SK-N-SH (cell line): ENCODE measurements at regions not wholly inside any gene's neighbourhood (a gene's known extent, or its start where the extent isn't known, plus 50 kb on each side); places are given as distances from the start of the nearest gene placed in this dataset.

Source experiments
- CTCF ChIA-PET: fragments of 300-600, 350-600 bp; formaldehyde crosslinking; extraction: SDS; loops from one replicate; lab custom pipeline; 2021; lab: Yijun Ruan, JAX
- POLR2A ChIA-PET: fragments of 350-600 bp; sonication (Branson Sonifier 250); formaldehyde crosslinking; extraction: SDS; loops from one replicate; lab custom pipeline; 2020; ENCODE audit warnings: antibody characterized with exemption, inconsistent platforms; lab: Yijun Ruan, JAX
- DNase-seq: peaks from one replicate; pipeline ENCODE4 v3.0.0; 2012
- H2AFZ ChIP-seq: fragments of 200-600 bp; sonication (generic); 2 replicates; pipeline ENCODE4 v1.8.1; 2016; ENCODE audit warnings: antibody characterized with exemption, mild to moderate bottlenecking, low read depth
- H3F3A ChIP-seq: fragments of 200-600 bp; sonication (generic); replicated peaks from 2 replicates; pipeline ENCODE3; 2016; ENCODE audit warnings: antibody characterized with exemption, mild to moderate bottlenecking; ENCODE audit not compliant: insufficient read depth
- H3K27ac ChIP-seq, 2 experiments: fragments of 200-500 bp in 1 of 2; fragments of 200-600 bp in 1 of 2; sonication (Bioruptor generic) in 1 of 2; sonication (generic), shearing (Covaris generic) in 1 of 2; 2 replicates each; pipeline versions ENCODE4 v1.5.1 to v1.6.1; 2014 to 2016; ENCODE audit warnings: low read depth in 2 of 2, inconsistent platforms in 1 of 2, low read length in 1 of 2, mild to moderate bottlenecking in 1 of 2, mixed read lengths in 1 of 2
- H3K27me3 ChIP-seq: fragments of 200-600 bp; sonication (generic), shearing (Covaris generic); 2 replicates; pipeline ENCODE4 v1.6.1; 2016; ENCODE audit warnings: mixed run types; ENCODE audit not compliant: insufficient read depth
- H3K36me3 ChIP-seq, 2 experiments: fragments of 200-500 bp in 1 of 2; fragments of 200-600 bp in 1 of 2; sonication (Bioruptor generic) in 1 of 2; sonication (generic) in 1 of 2; replicated peaks in 1 of 2; 2 replicates each; pipeline versions ENCODE3 to v1.5.1; 2014 to 2016; ENCODE audit warnings: low read length in 1 of 2, mild to moderate bottlenecking in 1 of 2; ENCODE audit not compliant: insufficient read depth in 2 of 2, control insufficient read depth in 1 of 2
- H3K4me1 ChIP-seq, 2 experiments: fragments of 200-500 bp in 1 of 2; fragments of 200-600 bp in 1 of 2; sonication (Bioruptor generic) in 1 of 2; sonication (generic), shearing (Covaris generic) in 1 of 2; 2 replicates each; pipeline versions ENCODE4 v1.5.1 to v1.6.1; 2014 to 2016; ENCODE audit warnings: low read depth in 1 of 2, low read length in 1 of 2, mixed run types in 1 of 2; ENCODE audit not compliant: insufficient read depth in 2 of 2, control insufficient read depth in 1 of 2
- H3K4me2 ChIP-seq: fragments of 200-600 bp; sonication (generic), shearing (Covaris generic); 2 replicates; pipeline ENCODE4 v1.6.1; 2017; ENCODE audit warnings: mixed run types
- H3K4me3 ChIP-seq, 2 experiments: fragments of 200-500 bp in 1 of 2; fragments of 200-600 bp in 1 of 2; sonication (Bioruptor generic) in 1 of 2; sonication (generic), shearing (Covaris generic) in 1 of 2; 2 replicates each; pipeline versions ENCODE4 v1.5.1 to v1.8.1; 2014 to 2016; ENCODE audit warnings: low read depth in 2 of 2, inconsistent platforms in 1 of 2, low read length in 1 of 2, mild to moderate bottlenecking in 1 of 2, mixed read lengths in 1 of 2, moderate library complexity in 1 of 2
- H3K79me2 ChIP-seq: fragments of 200-600 bp; sonication (generic); 2 replicates; pipeline ENCODE4 v1.8.1; 2017; ENCODE audit warnings: mild to moderate bottlenecking; ENCODE audit not compliant: insufficient read depth
- H3K9ac ChIP-seq: fragments of 200-600 bp; sonication (generic); 2 replicates; pipeline ENCODE4 v1.6.1; 2017; ENCODE audit warnings: mixed run types
- H3K9me2 ChIP-seq: fragments of 200-600 bp; sonication (generic); 2 replicates; pipeline ENCODE4 v1.6.1; 2017; ENCODE audit warnings: mixed run types
- H3K9me3 ChIP-seq: fragments of 200-600 bp; sonication (generic); 2 replicates; pipeline ENCODE4 v1.6.1; 2017; ENCODE audit warnings: mixed run types, mild to moderate bottlenecking, moderate library complexity
- H4K20me1 ChIP-seq: fragments of 200-600 bp; sonication (generic); 2 replicates; pipeline ENCODE4 v1.6.1; 2017; ENCODE audit warnings: mild to moderate bottlenecking, mixed run types; ENCODE audit not compliant: insufficient read depth
- CHD2 ChIP-seq: fragments of 150-350 bp; IDR thresholded peaks from 2 replicates; pipeline ENCODE4 v1.6.1; 2018; ENCODE audit warnings: low read length; ENCODE audit not compliant: partially characterized antibody
- ELF1 ChIP-seq: IDR thresholded peaks from 2 replicates; pipeline ENCODE4 v1.4.0; 2012
- EZH2phosphoT487 ChIP-seq: fragments of 200-600 bp; sonication (generic); IDR thresholded peaks from 2 replicates; pipeline ENCODE4 v1.6.1; 2017; ENCODE audit warnings: low read depth, mixed run types, mild to moderate bottlenecking, antibody characterized with exemption, moderate library complexity, borderline replicate concordance
- FOSL2 ChIP-seq: IDR thresholded peaks from 2 replicates; pipeline ENCODE4 v1.4.0; 2012; ENCODE audit warnings: low read depth, mild to moderate bottlenecking, moderate library complexity, borderline replicate concordance
- FOXM1 ChIP-seq: IDR thresholded peaks from 2 replicates; pipeline ENCODE4 v1.4.0; 2012; ENCODE audit warnings: low read depth, mild to moderate bottlenecking
- GABPA ChIP-seq: IDR thresholded peaks from 2 replicates; pipeline ENCODE4 v1.4.0; 2012; ENCODE audit warnings: low read depth, mild to moderate bottlenecking
- GATA2 ChIP-seq: sonication (generic); formaldehyde crosslinking; IDR thresholded peaks from 2 replicates; pipeline ENCODE4 v1.5.0; 2020; ENCODE audit warnings: mild to moderate bottlenecking, missing genetic modification reagents
- MAX ChIP-seq: IDR thresholded peaks from 2 replicates; pipeline ENCODE4 v1.4.0; 2012; ENCODE audit warnings: low read depth
- POLR2AphosphoS5 ChIP-seq: IDR thresholded peaks from 2 replicates; pipeline ENCODE4 v1.6.1; 2012; ENCODE audit warnings: low read depth, low read length
- RAD21 ChIP-seq: IDR thresholded peaks from 2 replicates; pipeline ENCODE4 v1.6.1; 2012; ENCODE audit warnings: mild to moderate bottlenecking, low read length
- REST ChIP-seq: IDR thresholded peaks from 2 replicates; pipeline ENCODE4 v1.6.1; 2012; ENCODE audit warnings: mild to moderate bottlenecking, low read depth, low read length, moderate library complexity
- RXRA ChIP-seq: IDR thresholded peaks from 2 replicates; pipeline ENCODE4 v1.4.0; 2012; ENCODE audit warnings: low read depth, mild to moderate bottlenecking, borderline replicate concordance
- TCF12 ChIP-seq: IDR thresholded peaks from 2 replicates; pipeline ENCODE4 v1.4.0; 2012
- TEAD4 ChIP-seq: IDR thresholded peaks from 2 replicates; pipeline ENCODE4 v1.4.0; 2012; ENCODE audit warnings: mild to moderate bottlenecking, borderline replicate concordance; ENCODE audit not compliant: insufficient read depth
- USF1 ChIP-seq: IDR thresholded peaks from 2 replicates; pipeline ENCODE4 v1.4.0; 2012; ENCODE audit warnings: low read depth, borderline replicate concordance
- USF2 ChIP-seq: fragments of 150-350 bp; IDR thresholded peaks from 2 replicates; pipeline ENCODE4 v1.6.1; 2017; ENCODE audit warnings: antibody characterized with exemption, low read length, low read depth, borderline replicate concordance
- ZBTB33 ChIP-seq: IDR thresholded peaks from 2 replicates; pipeline ENCODE4 v1.4.0; 2012; ENCODE audit warnings: low read depth, borderline replicate concordance
- WGBS: methylation state at CpG from one replicate; pipeline ENCODE4 v1.1.6; 2017; ENCODE audit warnings: low lambda C conversion rate; 5-methylcytosine and 5-hydroxymethylcytosine counted together

GRCh38 chr15:31483053-31483985 lies 156.7 kb downstream of the KLF13 start:
- Histone ChIP-seq H3K27me3 (no peaks in the 10 kb centered on the region), H3K9me2 (no peaks in the 10 kb centered on the region), H3F3A (no peaks in the 10 kb centered on the region), H3K4me3 (no peak overlapping the region), H2AFZ (no peak overlapping the region), H3K36me3 (no peaks in the 10 kb centered on the region), H3K4me2 (no peak overlapping the region), H3K4me1 (peaks cover under 1% of the 10 kb centered on the region in 2 experiments; a peak in 1 of 4 replicates), H4K20me1 (no peaks in the 10 kb centered on the region), H3K27ac (no peak overlapping the region), H3K79me2 (no peaks in the 10 kb centered on the region), H3K9me3 (no peaks in the 10 kb centered on the region), H3K9ac (no peak overlapping the region)
- no peak for DNase-seq
- TF ChIP-seq EZH2phosphoT487 (no peak), FOSL2 (no peak), RAD21 (no peak), USF1 (no peak), POLR2AphosphoS5 (no peak), FOXM1 (no peak), ZBTB33 (no peak), TCF12 (no peak), GATA2 (no peak), ELF1 (no peak), REST (no peak), TEAD4 (no peak), USF2 (no peak), GABPA (no peak), RXRA (no peak), MAX (no peak), CHD2 (no peak)
- 90% methylated on average over 105 of the region's 147 CpGs for WGBS
- CTCF ChIA-PET: interaction anchor here (1.7 kb wide), 1 partner anchor 117 kb away, joined by 4 read pairs; no protein-coding TSS in a partner anchor
- POLR2A ChIA-PET: no interaction called here
